ENCODE measurements at regions not wholly inside any gene's neighbourhood (a gene's known extent, or its start where the extent isn't known, plus 50 kb on each side); places are given as distances from the start of the nearest gene placed in this dataset.
"Not testable (repeated sequence)": the region's sequence is repeated elsewhere in the genome, so short reads cannot be mapped to it uniquely, and the experiment has no call there.

GRCh38 chr7:80294346-80294745 is 159.7 kb downstream of the GNAI1 start:
- H2AFZ ChIP-seq (ENCODE audit: low read length): no peak overlapping the region
- no peaks in the 10 kb centered on the region for H3F3A ChIP-seq (ENCODE audit: insufficient read depth, low read length)
- no peak overlapping the region for H3K9ac ChIP-seq (ENCODE audit: low read length)
- no peaks in the 10 kb centered on the region for H3K4me1 ChIP-seq (ENCODE audit: insufficient read depth, low read length, severe bottlenecking)
- H3K9me3 ChIP-seq (ENCODE audit: low read length): no peaks in the 10 kb centered on the region
- H3K9me2 ChIP-seq (ENCODE audit: low read depth, low read length): no peaks in the 10 kb centered on the region; the same call in 1 of the 2 replicates
- no peaks in the 10 kb centered on the region for H3K36me3 ChIP-seq (ENCODE audit: insufficient read depth, low read length)
- no peaks in the 10 kb centered on the region for H3K27me3 ChIP-seq (ENCODE audit: insufficient read depth, low read length)
- no peaks in the 10 kb centered on the region for H4K20me1 ChIP-seq (ENCODE audit: insufficient read depth, low read length)
- H3K4me2 ChIP-seq (ENCODE audit: low read length): no peak overlapping the region
- no peak overlapping the region for H3K27ac ChIP-seq (ENCODE audit: low read depth, low read length, poor library complexity, severe bottlenecking)
- no peaks in the 10 kb centered on the region for H3K79me2 ChIP-seq (ENCODE audit: insufficient read depth, low read length)
- no peak overlapping the region for H3K4me3 ChIP-seq (ENCODE audit: low read depth, low read length, poor library complexity, severe bottlenecking)
- TF ChIP-seq CTCF (IDR thresholded peaks at IDR 0.05; ENCODE audit: low read length): no peak

GRCh38 chr7:80292634-80293033 is 158.0 kb downstream of the GNAI1 start:
- H3K27ac ChIP-seq (ENCODE audit: low read depth, low read length, poor library complexity, severe bottlenecking); H3K27me3 ChIP-seq (ENCODE audit: insufficient read depth, low read length); H3F3A ChIP-seq (ENCODE audit: insufficient read depth, low read length); H3K4me2 ChIP-seq (ENCODE audit: low read length); H2AFZ ChIP-seq (ENCODE audit: low read length); H3K36me3 ChIP-seq (ENCODE audit: insufficient read depth, low read length); H3K4me3 ChIP-seq (ENCODE audit: low read depth, low read length, poor library complexity, severe bottlenecking); H3K4me1 ChIP-seq (ENCODE audit: insufficient read depth, low read length, severe bottlenecking); H3K9ac ChIP-seq (ENCODE audit: low read length); H4K20me1 ChIP-seq (ENCODE audit: insufficient read depth, low read length); H3K9me3 ChIP-seq (ENCODE audit: low read length); H3K9me2 ChIP-seq (ENCODE audit: low read depth, low read length); H3K79me2 ChIP-seq (ENCODE audit: insufficient read depth, low read length): not testable (repeated sequence)

GRCh38 chr7:80288175-80289122 is 153.8 kb downstream of the GNAI1 start:
- H3K4me3 ChIP-seq (ENCODE audit: low read depth, low read length, poor library complexity, severe bottlenecking): no peak overlapping the region
- TF ChIP-seq CTCF (IDR thresholded peaks at IDR 0.05; ENCODE audit: low read length): no peak
- TF ChIP-seq EZH2 (IDR thresholded peaks at IDR 0.05; ENCODE audit: borderline replicate concordance, low read length): no peak
- H3F3A ChIP-seq (ENCODE audit: insufficient read depth, low read length): no peaks in the 10 kb centered on the region
- H2AFZ ChIP-seq (ENCODE audit: low read length): no peak overlapping the region
- H3K9me2 ChIP-seq (ENCODE audit: low read depth, low read length): no peaks in the 10 kb centered on the region
- no peaks in the 10 kb centered on the region for H3K79me2 ChIP-seq (ENCODE audit: insufficient read depth, low read length)
- H4K20me1 ChIP-seq (ENCODE audit: insufficient read depth, low read length): no peaks in the 10 kb centered on the region
- no peaks in the 10 kb centered on the region for H3K27me3 ChIP-seq (ENCODE audit: insufficient read depth, low read length)
- no peaks in the 10 kb centered on the region for H3K4me1 ChIP-seq (ENCODE audit: insufficient read depth, low read length, severe bottlenecking)
- H3K9ac ChIP-seq (ENCODE audit: low read length): no peak overlapping the region
- H3K9me3 ChIP-seq (ENCODE audit: low read length): no peaks in the 10 kb centered on the region
- H3K4me2 ChIP-seq (ENCODE audit: low read length): no peak overlapping the region
- H3K36me3 ChIP-seq (ENCODE audit: insufficient read depth, low read length): no peaks in the 10 kb centered on the region
- no peak overlapping the region for H3K27ac ChIP-seq (ENCODE audit: low read depth, low read length, poor library complexity, severe bottlenecking)
